ENCODE measurements at regions not wholly inside any gene's neighbourhood (a gene's known extent, or its start where the extent isn't known, plus 50 kb on each side); places are given as distances from the start of the nearest gene placed in this dataset.

GRCh38 chr5:161134083-161134482 is 282.1 kb upstream of the ATP10B start:
- no peaks in the 10 kb centered on the region for H3K9me3 ChIP-seq (ENCODE audit: low read depth)
- H3K4me1 ChIP-seq (ENCODE audit: insufficient read depth) = no peaks in the 10 kb centered on the region
- 61 to 63% methylated on average over 2 of the region's 2 CpGs for WGBS, 2 experiments (ENCODE audit: low coverage in 1 of 2, low lambda C conversion rate in 2 of 2, missing lambda C conversion rate in 2 of 2)
- H3F3A ChIP-seq (ENCODE audit: insufficient read depth) = no peaks in the 10 kb centered on the region
- H3K9ac ChIP-seq = no peak overlapping the region
- no peak for TF ChIP-seq EZH2 (IDR thresholded peaks at IDR 0.05; ENCODE audit: insufficient read depth, poor library complexity, severe bottlenecking)
- TF ChIP-seq EZH2phosphoT487 (IDR thresholded peaks at IDR 0.05; ENCODE audit: insufficient read depth, low read depth) = no peak
- H3K27me3 ChIP-seq (replicated peaks; ENCODE audit: insufficient read depth) = no peaks in the 10 kb centered on the region
- no peak for DNase-seq
- no peaks in the 10 kb centered on the region for H3K9me2 ChIP-seq (ENCODE audit: insufficient read depth)
- in situ Hi-C loops (cut with MboI) = no loop called here
- H3K79me2 ChIP-seq (ENCODE audit: insufficient read depth) = no peaks in the 10 kb centered on the region
- no peak overlapping the region for H2AFZ ChIP-seq
- no peak overlapping the region for H3K27ac ChIP-seq
- H3K4me3 ChIP-seq = no peak overlapping the region
- H3K36me3 ChIP-seq (ENCODE audit: low read depth) = no peaks in the 10 kb centered on the region
- H3K4me2 ChIP-seq (ENCODE audit: unreplicated experiment) = no peak overlapping the region
- no peaks in the 10 kb centered on the region for H4K20me1 ChIP-seq (ENCODE audit: insufficient read depth)

DNA sequence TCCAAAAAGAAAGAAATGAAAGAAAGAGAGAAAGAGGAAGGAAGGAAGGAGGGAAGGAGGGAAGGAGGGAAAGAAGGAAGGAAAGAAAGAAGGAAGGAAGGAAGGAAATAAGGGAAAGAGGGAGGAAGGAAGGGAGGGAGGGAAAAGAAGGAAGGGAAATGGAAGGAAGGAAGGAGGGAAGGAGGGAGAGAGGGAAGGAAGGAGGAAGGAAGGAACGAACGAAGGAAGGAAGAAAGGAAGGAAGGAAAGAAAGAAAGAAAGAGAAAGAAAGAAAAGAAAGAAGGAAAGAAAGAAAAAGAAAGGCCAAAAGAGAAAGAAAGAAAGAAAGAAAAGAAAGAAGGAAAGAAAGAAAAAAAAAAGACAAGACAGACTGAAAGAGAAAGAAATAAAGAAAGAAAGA is 263.9 kb upstream of the ATP10B start:
- no peaks in the 10 kb centered on the region for H3K79me2 ChIP-seq (ENCODE audit: insufficient read depth)
- no peak overlapping the region for H3K4me2 ChIP-seq (ENCODE audit: unreplicated experiment)
- H3K36me3 ChIP-seq (ENCODE audit: low read depth) = no peaks in the 10 kb centered on the region
- H3K9me3 ChIP-seq (ENCODE audit: low read depth) = no peaks in the 10 kb centered on the region
- TF ChIP-seq EZH2 (IDR thresholded peaks at IDR 0.05; ENCODE audit: insufficient read depth, poor library complexity, severe bottlenecking) (no peak), EZH2phosphoT487 (IDR thresholded peaks at IDR 0.05; ENCODE audit: insufficient read depth, low read depth) (no peak)
- no peaks in the 10 kb centered on the region for H3K4me1 ChIP-seq (ENCODE audit: insufficient read depth)
- H3K27me3 ChIP-seq (replicated peaks; ENCODE audit: insufficient read depth) = no peaks in the 10 kb centered on the region
- H4K20me1 ChIP-seq (ENCODE audit: insufficient read depth) = no peaks in the 10 kb centered on the region
- WGBS, 2 experiments (ENCODE audit: low coverage in 1 of 2, low lambda C conversion rate in 2 of 2, missing lambda C conversion rate in 2 of 2) = 74 to 95% methylated on average over 2 of the region's 2 CpGs
- no peaks in the 10 kb centered on the region for H3K9me2 ChIP-seq (ENCODE audit: insufficient read depth)
- H2AFZ ChIP-seq = no peak overlapping the region
- H3K4me3 ChIP-seq = no peak overlapping the region
- H3F3A ChIP-seq (ENCODE audit: insufficient read depth) = no peaks in the 10 kb centered on the region
- in situ Hi-C loops (cut with MboI) = no loop called here
- no peak for DNase-seq
- no peak overlapping the region for H3K27ac ChIP-seq
- no peak overlapping the region for H3K9ac ChIP-seq

- TF ChIP-seq EZH2phosphoT487 (IDR thresholded peaks at IDR 0.05; ENCODE audit: insufficient read depth, low read depth) (no peak), EZH2 (IDR thresholded peaks at IDR 0.05; ENCODE audit: insufficient read depth, poor library complexity, severe bottlenecking) (no peak)
- no peak for DNase-seq
- WGBS, 2 experiments (ENCODE audit: low coverage in 1 of 2, low lambda C conversion rate in 2 of 2, missing lambda C conversion rate in 2 of 2) = 49 to 55% methylated on average over 1 of the region's 1 CpG
- H3K4me3 ChIP-seq = no peak overlapping the region
- H3K27me3 ChIP-seq (replicated peaks; ENCODE audit: insufficient read depth) = no peaks in the 10 kb centered on the region
- H2AFZ ChIP-seq = no peak overlapping the region
- no peaks in the 10 kb centered on the region for H3F3A ChIP-seq (ENCODE audit: insufficient read depth)
- no peaks in the 10 kb centered on the region for H3K36me3 ChIP-seq (ENCODE audit: low read depth)
- no peaks in the 10 kb centered on the region for H3K79me2 ChIP-seq (ENCODE audit: insufficient read depth)
- H4K20me1 ChIP-seq (ENCODE audit: insufficient read depth) = no peaks in the 10 kb centered on the region
- no peaks in the 10 kb centered on the region for H3K9me3 ChIP-seq (ENCODE audit: low read depth)
- no peak overlapping the region for H3K27ac ChIP-seq
- H3K9ac ChIP-seq = no peak overlapping the region
- in situ Hi-C loops (cut with MboI) = no loop called here
- no peaks in the 10 kb centered on the region for H3K4me1 ChIP-seq (ENCODE audit: insufficient read depth)
- H3K4me2 ChIP-seq (ENCODE audit: unreplicated experiment) = no peak overlapping the region
- H3K9me2 ChIP-seq (ENCODE audit: insufficient read depth) = no peaks in the 10 kb centered on the region
These were observed 260.4 kb upstream of the ATP10B start for GRCh38 chr5:161112371-161112770.

GRCh38 chr5:161105525-161105924 is 253.5 kb upstream of the ATP10B start:
- 0 out of 2 replicates have a peak, but pooled peaks cover 10% of the 10 kb centered on the region for H3F3A ChIP-seq (ENCODE audit: insufficient read depth)
- TF ChIP-seq EZH2phosphoT487 (IDR thresholded peaks at IDR 0.05; ENCODE audit: insufficient read depth, low read depth) (no peak), EZH2 (IDR thresholded peaks at IDR 0.05; ENCODE audit: insufficient read depth, poor library complexity, severe bottlenecking) (no peak)
- H4K20me1 ChIP-seq (ENCODE audit: insufficient read depth) = no peaks in the 10 kb centered on the region
- no peaks in the 10 kb centered on the region for H3K79me2 ChIP-seq (ENCODE audit: insufficient read depth)
- H3K27me3 ChIP-seq (replicated peaks; ENCODE audit: insufficient read depth) = no peaks in the 10 kb centered on the region
- peak; percentile 74 for DNase-seq
- no peaks in the 10 kb centered on the region for H3K9me3 ChIP-seq (ENCODE audit: low read depth)
- H3K4me3 ChIP-seq = no peak overlapping the region
- no peak overlapping the region for H3K27ac ChIP-seq
- peaks cover 14% of the 10 kb centered on the region for H3K4me1 ChIP-seq (ENCODE audit: insufficient read depth)
- 5 to 6% methylated on average over 4 of the region's 4 CpGs for WGBS, 2 experiments (ENCODE audit: low coverage in 1 of 2, low lambda C conversion rate in 2 of 2, missing lambda C conversion rate in 2 of 2)
- H3K9ac ChIP-seq = no peak overlapping the region
- no peaks in the 10 kb centered on the region for H3K36me3 ChIP-seq (ENCODE audit: low read depth)
- in situ Hi-C loops (cut with MboI) = no loop called here
- no peaks in the 10 kb centered on the region for H3K9me2 ChIP-seq (ENCODE audit: insufficient read depth)
- H3K4me2 ChIP-seq (ENCODE audit: unreplicated experiment) = peak overlapping the region; percentile 11
- no peak overlapping the region for H2AFZ ChIP-seq

DNA sequence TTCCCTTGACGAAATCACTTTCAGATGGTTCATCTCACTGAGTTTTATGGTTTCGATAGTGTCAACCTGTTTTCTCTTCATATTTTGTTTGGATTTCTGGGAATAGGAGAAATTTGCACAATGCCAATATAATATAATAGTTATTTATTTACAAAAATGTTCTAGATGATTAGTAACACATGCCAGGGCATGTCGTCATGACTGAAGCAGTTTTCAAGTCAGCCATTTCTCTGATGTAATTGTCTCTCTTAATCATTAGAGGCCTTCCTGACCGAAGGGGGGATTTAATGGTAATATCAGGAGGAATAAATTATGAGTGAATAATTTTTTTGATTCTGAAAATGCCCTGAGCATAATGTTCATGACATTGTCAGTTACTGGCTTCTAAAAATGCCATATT is 246.5 kb upstream of the ATP10B start:
- Histone ChIP-seq H3K9me2 (ENCODE audit: insufficient read depth) (no peaks in the 10 kb centered on the region), H3K79me2 (ENCODE audit: insufficient read depth) (no peaks in the 10 kb centered on the region), H3K9ac (no peak overlapping the region), H3K27me3 (replicated peaks; ENCODE audit: insufficient read depth) (no peaks in the 10 kb centered on the region), H2AFZ (no peak overlapping the region), H3K4me1 (ENCODE audit: insufficient read depth) (peaks cover 21% of the 10 kb centered on the region), H3K4me2 (ENCODE audit: unreplicated experiment) (no peak overlapping the region), H3K27ac (no peak overlapping the region), H3F3A (ENCODE audit: insufficient read depth) (peaks cover 14% of the 10 kb centered on the region), H3K36me3 (ENCODE audit: low read depth) (no peaks in the 10 kb centered on the region), H3K9me3 (ENCODE audit: low read depth) (no peaks in the 10 kb centered on the region), H4K20me1 (ENCODE audit: insufficient read depth) (no peaks in the 10 kb centered on the region), H3K4me3 (no peak overlapping the region)
- DNase-seq = peak; percentile 21
- TF ChIP-seq EZH2phosphoT487 (IDR thresholded peaks at IDR 0.05; ENCODE audit: insufficient read depth, low read depth) = no peak
- no peak for TF ChIP-seq EZH2 (IDR thresholded peaks at IDR 0.05; ENCODE audit: insufficient read depth, poor library complexity, severe bottlenecking)
- in situ Hi-C loops (cut with MboI) = no loop called here
- 54 to 55% methylated on average over 4 of the region's 4 CpGs for WGBS, 2 experiments (ENCODE audit: low coverage in 1 of 2, low lambda C conversion rate in 2 of 2, missing lambda C conversion rate in 2 of 2)

Measured in GM23248 (cell line).